HG02938 (cell line): ENCODE measurements at regions not wholly inside any gene's neighbourhood (a gene's known extent, or its start where the extent isn't known, plus 50 kb on each side); places are given as distances from the start of the nearest gene placed in this dataset.

Experiments
- ATAC-seq: cut with Tn5 transposase; IDR thresholded peaks from one replicate; pipeline ENCODE4 v1.9.1; 2021; ENCODE audit warnings: mild to moderate bottlenecking, moderate library complexity; ENCODE audit not compliant: unreplicated experiment

DNA sequence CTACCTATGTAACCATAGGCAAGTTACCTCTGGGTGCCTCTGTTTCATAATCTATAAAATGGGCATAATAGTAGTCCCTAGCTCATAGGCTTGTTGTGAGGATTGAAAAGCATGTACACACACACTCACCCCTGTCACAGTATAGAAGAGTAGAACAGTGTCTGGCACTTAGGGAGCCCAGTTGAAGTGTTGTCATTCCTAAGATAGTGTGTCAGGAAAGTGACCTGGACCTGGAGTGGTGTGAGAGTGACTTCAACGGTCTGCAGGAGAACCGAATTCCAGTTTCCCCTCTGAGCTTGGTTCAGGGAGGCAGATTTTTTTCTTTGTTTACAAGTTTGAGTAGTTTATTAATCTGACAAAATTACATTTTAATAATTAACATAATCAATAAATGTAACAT lies 229.9 kb upstream of the MAP3K7 start:
- no peak for ATAC-seq

DNA sequence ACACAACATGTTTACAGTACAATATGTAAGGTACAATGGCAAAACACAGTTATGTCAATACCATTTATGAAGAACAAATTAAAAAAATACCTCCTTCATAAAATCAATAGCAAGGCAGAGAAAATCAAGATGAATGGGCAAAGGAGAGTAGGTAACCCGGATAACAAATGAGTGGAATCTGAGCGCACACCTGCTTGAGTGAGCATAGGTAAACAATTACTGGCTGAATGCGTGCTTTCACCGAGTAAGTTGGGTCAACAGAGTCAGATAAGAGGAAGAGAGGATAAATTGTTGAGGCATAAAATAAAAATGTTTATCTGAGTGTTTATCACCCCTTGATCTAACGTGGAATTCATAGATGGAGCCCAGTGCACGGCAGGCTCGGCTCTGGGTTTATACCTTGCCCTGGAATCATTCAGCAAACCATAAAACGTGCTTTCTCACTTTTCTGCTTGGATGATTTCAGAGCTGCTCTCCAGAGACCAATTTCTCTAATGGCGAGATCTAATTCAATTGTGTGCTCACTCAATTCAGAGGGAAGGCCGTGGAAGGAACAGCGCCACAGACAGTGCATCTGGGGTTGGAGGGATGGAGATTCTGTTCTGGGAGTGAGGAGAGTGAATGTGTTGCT lies 224.8 kb upstream of the MAP3K7 start:
- ATAC-seq = no peak

DNA sequence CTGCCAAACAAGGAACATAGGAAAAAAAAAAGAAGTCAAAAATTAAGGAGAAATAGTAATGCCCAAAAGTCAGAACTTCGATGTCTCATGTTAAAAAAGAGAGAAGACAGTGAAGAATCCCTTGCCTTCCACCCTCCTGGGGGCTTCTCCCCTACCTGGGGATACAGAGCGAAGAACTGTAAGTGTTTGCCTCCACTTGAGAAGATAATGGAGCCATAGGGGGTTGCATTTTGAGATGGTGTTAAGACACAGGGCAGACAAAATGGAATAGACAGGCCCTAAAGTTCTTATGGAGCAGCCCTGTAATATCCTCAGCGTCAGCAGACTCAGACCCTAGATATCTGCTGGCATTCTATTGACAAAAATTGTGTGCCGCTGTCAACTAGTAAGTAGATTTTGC lies 222.2 kb upstream of the MAP3K7 start:
- ATAC-seq = no peak

DNA sequence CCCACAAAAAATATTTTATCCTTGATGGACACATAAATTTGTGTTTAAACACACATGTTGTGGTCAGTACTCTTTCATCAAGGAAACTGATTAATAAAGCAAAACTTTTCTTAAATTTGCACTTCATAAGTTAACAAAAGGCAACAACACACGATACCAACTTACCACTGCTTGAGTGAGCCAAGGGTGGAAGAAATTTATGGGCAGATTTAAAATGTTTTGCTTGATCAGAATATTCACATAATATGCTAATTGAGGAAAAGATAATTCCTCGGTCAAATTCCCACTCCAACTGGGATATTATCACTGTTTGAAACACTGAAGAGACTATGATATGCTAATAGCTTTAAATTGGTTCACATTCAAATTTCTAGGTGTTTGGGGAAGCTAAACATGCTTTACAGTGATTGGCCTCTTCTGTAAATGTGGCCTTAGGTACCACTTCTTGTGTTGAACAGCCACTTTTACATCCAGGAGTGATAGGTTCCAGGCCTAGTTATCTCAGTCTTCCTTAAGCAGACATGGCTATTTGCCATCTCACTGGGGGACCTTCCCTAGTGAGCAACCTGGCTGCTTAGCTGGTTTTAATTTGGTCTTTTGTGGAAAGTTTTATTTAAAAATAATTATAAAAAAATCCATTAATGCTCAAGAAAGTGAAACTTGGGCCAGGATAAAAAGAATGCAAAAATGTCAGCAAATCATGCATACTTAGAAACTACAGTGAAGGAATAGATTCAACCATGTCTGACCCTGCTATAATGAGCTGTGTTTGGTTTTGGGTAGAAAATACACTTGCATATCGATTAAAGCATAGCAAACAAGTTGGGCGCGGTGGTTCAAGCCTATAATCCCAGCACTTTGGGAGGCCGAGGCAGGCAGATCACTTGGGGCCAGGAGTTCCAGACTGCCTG lies 221.2 kb upstream of the MAP3K7 start:
- no peak for ATAC-seq

DNA sequence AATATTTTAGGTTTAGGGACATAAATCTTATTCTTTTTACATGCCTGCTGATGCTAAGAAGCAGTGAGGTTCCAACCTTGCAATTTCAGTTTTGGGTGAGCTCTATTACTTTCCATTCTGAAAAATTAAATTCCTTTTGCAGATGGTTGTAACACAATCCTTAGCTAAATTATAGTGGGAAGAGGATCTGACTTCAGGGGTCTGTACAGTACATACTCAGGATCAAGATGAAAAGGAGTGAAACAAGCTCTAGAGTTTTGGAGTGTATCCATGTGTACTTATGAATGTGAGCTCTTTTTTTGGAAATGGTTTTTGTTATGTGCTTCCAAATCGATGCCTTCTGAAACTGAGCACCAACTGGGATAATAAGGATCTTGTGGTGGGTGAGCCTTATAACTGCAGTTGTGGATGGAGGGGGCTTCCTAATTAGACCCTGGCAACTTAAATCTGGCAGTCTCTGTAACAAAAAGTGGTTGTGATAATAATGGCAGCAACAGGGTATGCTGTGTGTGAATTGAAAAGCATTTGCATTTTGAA lies 218.8 kb upstream of the MAP3K7 start:
- ATAC-seq = no peak

DNA sequence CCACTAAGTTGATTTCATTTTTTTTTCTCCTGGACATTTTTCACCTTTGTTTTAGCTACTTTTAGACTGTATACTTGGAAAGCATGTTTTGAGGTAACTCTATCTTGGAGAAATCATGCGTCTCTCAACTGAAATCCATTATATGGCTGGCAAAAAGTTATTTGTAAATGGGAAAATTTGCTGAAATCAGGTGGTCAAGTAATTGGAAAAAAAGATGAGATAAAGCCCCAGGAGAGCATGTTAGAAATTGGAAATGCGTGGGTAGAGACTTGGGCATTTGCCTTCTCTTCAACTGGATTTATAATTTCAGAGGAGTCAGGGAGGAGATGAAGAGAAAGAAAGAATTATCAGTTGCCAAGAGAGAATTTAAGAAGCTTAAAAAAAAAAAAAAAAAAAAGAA lies 217.1 kb upstream of the MAP3K7 start:
- no peak for ATAC-seq

DNA sequence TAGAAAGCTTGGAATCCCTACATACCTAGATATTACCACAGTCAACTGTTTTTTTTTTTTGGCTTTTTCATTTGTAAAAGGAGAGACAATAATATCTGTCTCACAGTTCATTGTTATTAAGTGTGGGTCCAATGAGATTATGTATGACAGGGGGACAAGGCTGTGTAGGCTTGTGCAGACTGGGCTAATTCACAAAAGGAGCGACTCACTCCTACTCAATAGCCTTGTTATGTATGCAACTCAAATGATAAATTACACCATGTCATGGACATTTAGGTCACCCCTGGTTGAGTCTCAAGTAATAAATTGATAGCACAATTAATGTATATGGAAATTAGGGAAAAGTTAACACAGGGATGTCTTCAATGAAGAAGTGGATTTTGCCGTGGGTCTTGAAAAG lies 208.2 kb upstream of the MAP3K7 start:
- no peak for ATAC-seq

DNA sequence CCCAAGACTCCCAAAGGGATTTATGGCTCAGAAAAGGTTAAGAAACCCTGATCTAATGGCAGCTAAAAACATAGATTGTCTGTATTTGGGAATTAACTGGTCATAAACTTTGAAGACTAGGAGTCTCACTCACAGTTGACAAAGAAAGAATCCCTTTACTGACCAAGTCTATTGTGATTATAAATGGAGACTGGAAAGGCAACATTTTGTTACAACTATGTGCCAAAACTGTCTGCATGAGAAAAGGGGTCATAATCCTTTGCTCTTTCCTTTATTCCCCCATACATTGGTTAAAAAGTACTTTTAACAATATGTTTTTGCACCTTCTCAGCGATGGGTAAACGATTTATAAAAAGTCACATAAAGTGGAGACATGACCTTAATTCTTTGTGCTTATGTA lies 206.9 kb upstream of the MAP3K7 start:
- no peak for ATAC-seq

DNA sequence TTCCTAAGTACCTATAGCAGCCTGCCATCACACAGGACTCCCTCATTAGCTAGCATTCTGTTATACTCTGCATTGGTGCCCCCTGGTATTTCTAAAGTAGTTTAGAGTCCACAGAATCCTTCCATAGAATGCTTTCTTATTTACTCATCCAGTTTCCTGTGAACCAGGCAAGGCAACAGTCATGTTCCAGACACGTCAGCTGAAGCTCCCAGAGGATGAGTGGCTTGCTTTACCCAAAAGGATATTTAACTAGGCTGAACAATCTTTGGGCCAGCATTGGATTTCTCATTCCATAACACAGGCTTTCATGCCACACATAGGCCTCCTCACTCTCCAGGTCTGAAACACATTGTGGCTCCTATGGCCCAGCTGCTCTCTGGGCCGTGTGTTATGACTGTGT lies 203.8 kb upstream of the MAP3K7 start:
- ATAC-seq = no peak

DNA sequence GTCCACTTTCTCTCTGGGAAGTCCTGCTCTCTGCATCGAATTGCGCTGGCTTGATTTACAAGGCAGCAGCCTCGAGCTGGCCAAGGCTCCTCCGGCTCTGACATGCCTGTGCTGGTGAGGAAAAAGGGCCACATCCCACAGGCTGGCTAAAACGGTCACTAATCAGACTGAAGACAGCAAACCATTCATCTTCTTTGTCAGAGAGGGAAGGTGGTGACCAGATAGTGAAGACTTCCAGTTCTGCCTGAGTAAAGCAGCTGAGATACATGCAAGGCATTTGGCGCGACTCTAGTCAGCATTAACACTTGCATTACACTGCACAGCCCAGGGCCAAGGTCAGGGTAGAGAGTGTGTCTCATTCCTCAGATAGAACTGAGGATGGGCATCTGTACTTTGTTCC lies 203.2 kb upstream of the MAP3K7 start:
- no peak for ATAC-seq

DNA sequence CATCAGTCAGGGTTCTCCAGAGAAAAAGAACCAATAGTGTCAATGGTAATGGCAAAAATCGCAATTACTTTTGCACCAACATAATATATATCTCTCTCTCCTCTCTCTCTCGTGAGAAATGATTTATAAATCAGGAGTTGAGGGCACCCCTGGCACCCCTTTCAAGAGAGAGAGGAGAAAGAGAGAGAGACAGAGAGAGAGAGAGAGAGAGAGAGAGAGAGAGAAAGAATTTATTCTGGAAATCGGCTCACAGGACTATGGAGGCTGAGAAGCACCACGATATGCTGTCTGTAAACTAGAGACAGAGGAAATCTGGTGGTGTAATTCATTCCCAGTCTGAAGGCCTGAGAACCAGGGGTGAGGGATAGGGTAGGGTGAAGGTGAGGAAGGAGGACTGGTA lies 201.9 kb upstream of the MAP3K7 start:
- ATAC-seq = no peak

DNA sequence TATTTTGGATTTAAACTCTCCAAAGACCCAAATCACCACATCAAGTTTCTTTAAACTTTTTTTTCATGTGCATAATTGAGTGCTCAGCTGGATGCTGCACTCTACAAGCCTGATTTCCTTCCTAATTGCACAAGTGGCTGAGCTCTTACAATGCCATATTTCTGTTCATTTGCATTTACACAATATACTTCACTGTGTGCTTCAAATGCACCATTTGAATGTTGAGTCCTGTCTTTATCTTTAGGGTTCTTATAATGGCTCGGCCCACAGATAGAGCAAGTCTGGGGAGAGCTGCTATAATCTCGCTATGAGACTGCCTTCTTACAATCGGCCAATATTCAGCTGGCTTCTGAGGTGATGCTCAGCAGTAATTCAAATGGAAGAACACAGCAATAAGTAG lies 200.6 kb upstream of the MAP3K7 start:
- ATAC-seq = no peak

DNA sequence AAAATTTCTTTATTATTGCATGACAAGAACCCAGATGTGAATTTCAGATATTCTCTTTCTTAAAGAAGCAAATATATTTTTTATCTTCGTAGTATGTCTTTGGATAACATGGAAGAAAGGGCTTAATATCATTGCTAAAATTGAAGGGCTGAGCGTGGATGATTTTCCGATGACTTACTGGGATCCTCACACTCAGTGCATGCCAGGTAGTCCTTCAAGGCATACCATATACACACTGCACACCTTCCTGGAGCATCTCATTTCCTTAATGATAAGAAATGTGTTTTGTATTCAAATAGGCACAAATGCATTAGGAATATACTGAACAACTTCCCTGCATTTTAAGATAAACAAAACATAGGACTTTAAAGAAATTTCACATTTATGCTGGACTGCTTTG lies 193.9 kb upstream of the MAP3K7 start:
- ATAC-seq = no peak

DNA sequence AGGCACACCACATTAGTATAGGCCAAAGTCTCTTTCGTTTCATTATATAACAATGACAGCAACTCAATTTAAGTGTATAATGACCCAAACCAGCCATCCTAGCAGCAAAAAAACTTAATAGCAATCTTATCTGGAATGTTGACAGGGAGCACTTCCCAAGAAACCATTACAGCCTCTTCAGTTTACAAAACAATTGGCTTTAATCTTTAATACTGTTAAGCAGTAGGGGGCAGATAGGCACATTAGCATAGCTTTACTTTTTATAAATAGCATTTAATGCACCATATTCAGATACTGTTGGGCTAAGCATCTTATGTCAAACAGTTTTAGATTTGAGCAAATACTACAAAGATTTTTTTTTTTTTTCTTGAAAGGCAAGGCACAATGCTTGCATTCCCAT lies 193.3 kb upstream of the MAP3K7 start:
- no peak for ATAC-seq

DNA sequence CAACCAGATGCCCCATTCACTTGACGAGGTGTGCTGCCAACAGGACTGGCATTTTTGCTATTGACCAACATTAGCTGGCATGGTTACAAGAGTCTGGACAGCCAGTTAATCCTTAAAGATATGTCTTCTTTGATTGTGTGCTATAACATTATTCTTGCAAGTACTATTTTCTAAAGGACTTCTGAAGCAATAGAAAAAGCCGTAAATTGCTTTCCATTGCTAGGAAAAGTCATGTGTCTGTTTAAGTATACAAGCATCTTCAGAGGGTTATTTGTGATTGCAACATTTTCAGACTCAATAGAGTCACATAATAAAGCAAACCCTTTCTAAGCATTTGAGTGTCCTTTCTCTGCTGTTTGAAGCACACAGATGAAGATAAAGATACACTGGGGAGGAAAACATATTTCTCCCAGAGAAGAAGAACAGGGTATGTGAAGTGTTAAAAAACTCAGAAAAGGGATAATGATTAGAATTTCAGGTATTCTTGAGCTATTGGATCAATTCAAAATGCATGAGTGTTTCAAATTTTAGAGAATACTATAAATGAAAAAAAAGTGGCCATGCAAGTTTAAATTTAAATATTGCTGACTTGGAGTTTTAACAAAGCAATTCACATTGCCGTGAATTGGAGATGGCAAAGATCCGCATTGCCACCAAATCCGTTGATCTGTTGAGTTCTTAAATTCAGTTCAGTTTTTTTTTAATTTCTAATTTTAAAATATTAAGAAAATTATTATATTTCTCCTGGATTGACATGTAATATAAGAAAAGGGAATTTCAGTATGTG lies 191.7 kb upstream of the MAP3K7 start:
- no peak for ATAC-seq

DNA sequence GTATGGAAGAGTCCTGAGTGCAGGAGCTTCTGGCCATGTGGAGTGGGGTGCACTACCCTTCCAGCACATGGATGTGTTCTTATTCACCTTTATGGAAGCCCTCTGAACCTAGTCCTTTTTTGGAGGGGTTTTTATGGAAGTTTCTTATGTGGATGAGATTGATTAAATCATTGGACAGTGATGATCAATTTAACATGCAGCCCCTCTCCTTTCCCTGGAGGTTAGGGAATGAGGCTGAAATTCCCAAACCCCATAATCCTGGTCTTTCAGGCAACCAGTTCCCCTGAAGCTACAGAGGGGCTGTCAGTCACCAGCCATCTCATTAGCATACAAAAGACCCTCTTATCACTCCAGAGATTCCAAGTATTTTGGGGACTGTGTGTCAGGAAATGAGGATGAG lies 183.9 kb upstream of the MAP3K7 start:
- no peak for ATAC-seq

DNA sequence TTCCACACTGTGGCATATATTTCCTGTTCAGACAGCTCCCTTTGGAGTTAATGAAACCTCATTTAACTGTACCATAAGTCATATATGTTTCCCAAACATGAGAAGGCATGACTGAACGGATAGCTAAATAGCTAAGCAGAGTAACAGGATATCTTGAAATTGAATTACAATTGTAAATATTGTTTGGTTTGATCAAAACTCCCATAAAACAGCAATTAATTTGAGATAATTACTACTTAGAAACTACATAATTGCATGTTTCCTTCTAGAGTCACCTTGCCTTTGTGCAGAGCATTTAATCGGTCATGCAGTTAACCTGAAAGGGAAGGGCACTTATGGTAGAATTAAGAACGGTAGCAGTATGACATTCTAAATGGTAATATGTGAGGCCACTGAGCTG lies 179.0 kb upstream of the MAP3K7 start:
- ATAC-seq = no peak

DNA sequence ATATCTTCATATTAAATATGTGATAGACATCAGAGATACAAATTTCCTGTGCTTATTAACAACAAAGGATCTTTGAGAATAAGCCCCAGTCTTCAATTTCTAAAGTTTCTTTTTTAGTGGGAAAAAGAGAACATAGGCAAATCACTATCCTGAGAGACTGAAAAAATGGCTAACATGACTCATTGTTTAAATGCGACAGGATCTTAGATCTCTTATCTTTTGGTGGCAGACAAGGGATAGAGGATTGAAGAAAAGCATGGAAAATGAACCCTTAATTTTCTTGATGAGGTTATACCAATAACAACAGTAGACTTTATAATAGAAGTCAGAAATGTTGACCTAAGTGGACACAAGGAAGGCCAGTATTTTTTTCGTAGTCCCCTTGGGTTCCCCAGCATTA lies 178.6 kb upstream of the MAP3K7 start:
- ATAC-seq = no peak

DNA sequence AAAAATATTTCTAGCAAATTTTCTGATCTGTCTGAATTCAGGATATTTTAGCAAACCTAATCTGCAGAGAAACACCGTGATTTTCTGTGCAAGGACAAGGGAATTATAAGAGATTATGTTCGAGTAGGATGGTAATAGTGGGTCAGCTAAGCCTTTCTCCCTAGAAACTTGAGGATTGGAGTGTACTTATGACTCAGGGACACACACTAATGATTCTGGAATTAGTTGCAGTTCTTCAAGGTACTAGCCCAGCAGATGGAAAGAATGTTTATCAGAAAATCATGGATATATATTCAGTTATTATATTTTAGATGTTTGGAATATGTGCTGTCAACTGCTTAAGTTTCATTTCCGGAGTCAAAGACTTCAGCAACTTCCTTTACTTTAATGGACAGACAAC lies 177.1 kb upstream of the MAP3K7 start:
- ATAC-seq = no peak

DNA sequence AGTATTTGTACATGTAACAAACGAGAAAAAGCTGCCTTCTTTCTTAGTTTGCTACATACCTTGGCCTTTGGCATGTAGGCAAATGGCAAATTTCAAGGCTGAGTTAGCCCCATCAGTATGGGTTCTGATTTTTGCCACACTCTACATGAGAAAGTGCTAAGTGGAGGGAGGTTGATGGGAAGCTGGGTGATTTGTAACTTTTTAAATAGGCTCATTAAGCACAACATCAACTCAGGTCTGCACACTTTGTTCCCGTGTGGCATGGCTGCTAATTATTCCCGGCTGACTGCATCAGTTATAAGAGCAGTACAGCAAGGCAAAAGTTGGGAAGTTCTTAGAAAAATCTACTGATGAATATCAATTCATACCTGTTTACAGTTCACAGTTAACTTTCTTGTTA lies 172.8 kb upstream of the MAP3K7 start:
- ATAC-seq = no peak

DNA sequence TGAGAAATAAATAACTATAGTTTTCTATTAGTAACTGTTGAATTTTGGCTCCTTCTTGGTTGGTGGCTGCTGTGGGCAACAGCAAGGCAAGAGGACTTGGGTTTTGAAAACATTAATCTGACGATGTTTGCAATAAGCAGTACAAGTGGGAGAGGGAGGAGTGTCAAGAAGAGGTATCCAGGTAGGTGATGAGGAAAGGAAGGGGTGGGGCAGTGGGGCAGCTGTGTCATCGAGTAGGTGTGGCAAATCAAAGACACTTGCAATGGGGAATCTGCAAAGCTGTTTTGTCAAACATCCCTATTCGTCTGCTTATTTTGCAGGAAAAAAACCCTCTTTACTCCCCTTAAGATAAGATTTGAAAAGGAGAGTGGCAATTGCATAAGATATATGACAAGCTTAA lies 171.9 kb upstream of the MAP3K7 start:
- ATAC-seq = no peak
